ENCODE measurements at regions not wholly inside any gene's neighbourhood (a gene's known extent, or its start where the extent isn't known, plus 50 kb on each side); places are given as distances from the start of the nearest gene placed in this dataset.
A peak's percentile ranks its signal among the peaks of the same experiment; 100 is the strongest.

DNA sequence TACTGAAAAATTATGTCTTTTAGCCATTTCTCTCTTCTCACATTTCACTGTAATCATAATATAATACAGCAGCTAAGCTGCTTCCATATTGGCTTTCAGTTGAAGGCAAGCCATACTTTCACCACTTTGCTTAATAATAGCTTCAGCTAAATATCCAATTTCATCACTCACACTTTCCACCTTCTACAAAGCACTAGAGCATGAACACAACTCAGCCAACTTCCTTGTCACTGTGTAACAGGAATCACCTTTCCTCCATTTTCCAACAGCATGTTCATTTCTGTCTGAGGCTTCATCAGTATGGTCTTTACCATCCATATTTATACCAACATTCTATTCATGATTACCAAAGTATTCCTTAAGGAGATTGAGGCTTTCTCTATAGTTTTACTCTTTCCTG, 219.8 kb upstream of the CTSO start:
- TF ChIP-seq, protein P1, sequence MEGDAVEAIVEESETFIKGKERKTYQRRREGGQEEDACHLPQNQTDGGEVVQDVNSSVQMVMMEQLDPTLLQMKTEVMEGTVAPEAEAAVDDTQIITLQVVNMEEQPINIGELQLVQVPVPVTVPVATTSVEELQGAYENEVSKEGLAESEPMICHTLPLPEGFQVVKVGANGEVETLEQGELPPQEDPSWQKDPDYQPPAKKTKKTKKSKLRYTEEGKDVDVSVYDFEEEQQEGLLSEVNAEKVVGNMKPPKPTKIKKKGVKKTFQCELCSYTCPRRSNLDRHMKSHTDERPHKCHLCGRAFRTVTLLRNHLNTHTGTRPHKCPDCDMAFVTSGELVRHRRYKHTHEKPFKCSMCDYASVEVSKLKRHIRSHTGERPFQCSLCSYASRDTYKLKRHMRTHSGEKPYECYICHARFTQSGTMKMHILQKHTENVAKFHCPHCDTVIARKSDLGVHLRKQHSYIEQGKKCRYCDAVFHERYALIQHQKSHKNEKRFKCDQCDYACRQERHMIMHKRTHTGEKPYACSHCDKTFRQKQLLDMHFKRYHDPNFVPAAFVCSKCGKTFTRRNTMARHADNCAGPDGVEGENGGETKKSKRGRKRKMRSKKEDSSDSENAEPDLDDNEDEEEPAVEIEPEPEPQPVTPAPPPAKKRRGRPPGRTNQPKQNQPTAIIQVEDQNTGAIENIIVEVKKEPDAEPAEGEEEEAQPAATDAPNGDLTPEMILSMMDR (IDR thresholded peaks at IDR 0.05) = no peak
- Mint-ChIP-seq H3K4me3 (no peak overlapping the region), H3K36me3 (ENCODE audit: low read depth) (no peaks in the 10 kb centered on the region), H3K9me3 (no peaks in the 10 kb centered on the region), H3K4me1 (ENCODE audit: low read depth) (peaks cover 17% of the 10 kb centered on the region), H3K27me3 (ENCODE audit: insufficient read depth) (no peaks in the 10 kb centered on the region; the same call in 1 of the 2 replicates), H3K27ac (no peak overlapping the region)
- no peak for DNase-seq

DNA sequence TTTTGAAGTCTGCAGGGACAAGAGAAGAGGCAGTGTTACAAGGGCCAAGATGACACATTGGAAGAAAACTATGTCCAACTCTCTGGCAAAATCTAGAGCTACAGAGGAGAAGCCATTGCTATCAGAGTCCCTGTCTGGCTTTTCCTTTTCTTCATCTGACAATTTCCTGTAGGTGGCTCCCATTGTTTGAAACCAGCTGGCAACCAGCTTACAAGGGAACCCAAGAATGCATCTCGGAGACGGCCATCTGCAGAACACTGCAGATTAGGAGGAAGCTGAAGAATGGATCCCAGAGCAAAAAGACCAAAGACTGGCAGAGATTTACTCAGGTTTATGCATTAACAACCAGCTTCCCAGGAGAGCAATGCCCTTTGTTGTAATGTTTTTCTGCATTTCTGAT, 216.2 kb upstream of the CTSO start:
- TF ChIP-seq, protein P1 (IDR thresholded peaks at IDR 0.05) = no peak
- no peak overlapping the region for H3K4me3 Mint-ChIP-seq
- H3K4me1 Mint-ChIP-seq (ENCODE audit: low read depth) = peaks cover 30% of the 10 kb centered on the region
- no peaks in the 10 kb centered on the region for H3K9me3 Mint-ChIP-seq
- H3K27me3 Mint-ChIP-seq (ENCODE audit: insufficient read depth) = no peaks in the 10 kb centered on the region
- DNase-seq = peak; percentile 3
- no peak overlapping the region for H3K27ac Mint-ChIP-seq
- H3K36me3 Mint-ChIP-seq (ENCODE audit: low read depth) = no peaks in the 10 kb centered on the region

GRCh38 chr4:156169011-156169410, 215.3 kb upstream of the CTSO start:
- peak; percentile 90 for DNase-seq
- H3K9me3 Mint-ChIP-seq = no peaks in the 10 kb centered on the region
- no peaks in the 10 kb centered on the region for H3K36me3 Mint-ChIP-seq (ENCODE audit: low read depth)
- H3K27me3 Mint-ChIP-seq (ENCODE audit: insufficient read depth) = no peaks in the 10 kb centered on the region; the same call in 1 of the 2 replicates
- peak overlapping the region; percentile 63 for H3K27ac Mint-ChIP-seq
- H3K4me3 Mint-ChIP-seq = peak overlapping the region; percentile 40
- TF ChIP-seq, protein P1 (IDR thresholded peaks at IDR 0.05) = peak; percentile 77
- H3K4me1 Mint-ChIP-seq (ENCODE audit: low read depth) = peaks cover 30% of the 10 kb centered on the region

- Mint-ChIP-seq H3K9me3 (no peaks in the 10 kb centered on the region), H3K4me1 (ENCODE audit: low read depth) (peaks cover 30% of the 10 kb centered on the region), H3K36me3 (ENCODE audit: low read depth) (no peaks in the 10 kb centered on the region), H3K27me3 (ENCODE audit: insufficient read depth) (no peaks in the 10 kb centered on the region; the same call in 1 of the 2 replicates), H3K27ac (no peak overlapping the region), H3K4me3 (no peak overlapping the region)
- TF ChIP-seq, protein P1 (IDR thresholded peaks at IDR 0.05) = no peak
- no peak for DNase-seq
Observed at GRCh38 chr4:156168288-156168687, 214.6 kb upstream of the CTSO start.

DNA sequence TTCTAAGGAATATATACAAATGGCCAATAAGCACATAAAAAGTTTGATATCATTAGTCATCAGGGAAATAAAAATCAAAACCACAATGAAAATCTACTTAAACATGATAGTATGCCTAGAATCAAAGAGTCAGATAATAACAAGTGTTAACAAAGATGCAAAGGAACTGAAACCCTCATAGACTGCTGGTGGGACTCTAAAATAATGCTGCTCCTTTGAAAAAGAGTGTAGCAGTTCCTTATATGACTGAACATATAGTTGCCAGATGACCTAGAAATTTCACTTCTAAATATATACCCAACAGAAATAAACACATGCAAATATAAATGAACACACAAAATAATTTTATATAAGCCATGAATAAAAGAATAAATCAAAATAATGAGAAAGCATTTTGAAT, 205.1 kb upstream of the CTSO start:
- H3K4me3 Mint-ChIP-seq = no peak overlapping the region
- H3K9me3 Mint-ChIP-seq = no peaks in the 10 kb centered on the region
- H3K27me3 Mint-ChIP-seq (ENCODE audit: insufficient read depth) = no peaks in the 10 kb centered on the region
- no peaks in the 10 kb centered on the region for H3K4me1 Mint-ChIP-seq (ENCODE audit: low read depth)
- H3K27ac Mint-ChIP-seq = no peak overlapping the region
- no peaks in the 10 kb centered on the region for H3K36me3 Mint-ChIP-seq (ENCODE audit: low read depth)
- TF ChIP-seq, protein P1 (IDR thresholded peaks at IDR 0.05) = no peak
- DNase-seq = no peak

DNA sequence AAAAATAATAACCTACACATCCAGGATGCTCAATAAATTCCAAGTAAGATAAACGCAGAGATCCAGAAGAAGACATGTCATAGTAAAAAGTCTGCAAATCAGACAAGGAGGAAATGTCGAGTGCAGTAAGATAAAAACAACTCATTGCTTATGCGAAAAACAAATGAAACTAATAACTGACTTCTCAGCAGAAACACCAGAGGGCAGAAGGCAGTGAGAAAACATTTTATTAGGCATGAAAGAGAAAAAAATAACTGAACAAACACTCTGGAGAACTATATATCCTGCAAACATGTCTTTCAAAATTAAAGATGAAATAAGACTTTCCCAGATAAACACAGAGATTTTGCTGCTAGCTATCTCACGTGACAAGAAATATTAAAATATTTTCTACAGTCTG, 201.3 kb upstream of the CTSO start:
- TF ChIP-seq, protein P1 (IDR thresholded peaks at IDR 0.05) = peak; percentile 69
- no peak for DNase-seq
- Mint-ChIP-seq H3K36me3 (ENCODE audit: low read depth) (no peaks in the 10 kb centered on the region), H3K4me3 (no peak overlapping the region), H3K27ac (no peak overlapping the region), H3K4me1 (ENCODE audit: low read depth) (no peaks in the 10 kb centered on the region), H3K27me3 (ENCODE audit: insufficient read depth) (no peaks in the 10 kb centered on the region), H3K9me3 (no peaks in the 10 kb centered on the region)

All from HFFc6 (cell line).